ENCODE measurements at regions not wholly inside any gene's neighbourhood (a gene's known extent, or its start where the extent isn't known, plus 50 kb on each side); places are given as distances from the start of the nearest gene placed in this dataset.
"Not testable (repeated sequence)": the region's sequence is repeated elsewhere in the genome, so short reads cannot be mapped to it uniquely, and the experiment has no call there.

DNA sequence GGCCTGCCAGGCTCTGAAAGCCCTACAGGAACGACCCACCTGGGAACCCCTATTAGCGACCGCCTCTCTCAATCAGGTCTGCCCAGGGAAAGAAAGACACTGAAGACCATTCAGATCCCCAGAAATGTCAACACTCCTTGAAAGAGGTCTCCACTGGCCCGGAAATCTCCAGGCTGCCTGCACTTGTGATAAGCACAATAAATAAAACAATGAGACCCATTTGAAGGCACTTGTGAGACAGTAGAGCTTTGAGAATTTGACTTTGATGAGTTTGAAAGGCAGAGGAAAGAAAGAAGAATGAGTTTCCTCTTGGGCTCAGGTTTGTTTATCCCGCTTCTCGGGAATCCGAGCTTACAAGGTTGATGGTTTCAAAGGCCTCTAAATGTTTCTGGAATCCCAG lies 416.3 kb downstream of the BUD13 start:
- in situ Hi-C loops (cut with HindIII; ENCODE audit: low sequenced_read_pairs), result no loop called here

GRCh38 chr11:116355104-116355503 lies 417.7 kb downstream of the BUD13 start:
- in situ Hi-C loops (cut with HindIII; ENCODE audit: low sequenced_read_pairs), result no loop called here

GRCh38 chr11:116353589-116353988 lies 419.2 kb downstream of the BUD13 start:
- in situ Hi-C loops (cut with HindIII; ENCODE audit: low sequenced_read_pairs), result no loop called here

GRCh38 chr11:116352881-116353280 lies 419.9 kb downstream of the BUD13 start:
- in situ Hi-C loops (cut with HindIII; ENCODE audit: low sequenced_read_pairs), result no loop called here

- in situ Hi-C loops (cut with HindIII; ENCODE audit: low sequenced_read_pairs), result no loop called here
Observed at GRCh38 chr11:116348226-116348625, 424.6 kb downstream of the BUD13 start.

GRCh38 chr11:116345575-116345974 lies 427.2 kb downstream of the BUD13 start:
- in situ Hi-C loops (cut with HindIII; ENCODE audit: low sequenced_read_pairs), result no loop called here

- in situ Hi-C loops (cut with HindIII; ENCODE audit: low sequenced_read_pairs), result no loop called here
Observed at GRCh38 chr11:116344601-116345000, 428.2 kb downstream of the BUD13 start.

DNA sequence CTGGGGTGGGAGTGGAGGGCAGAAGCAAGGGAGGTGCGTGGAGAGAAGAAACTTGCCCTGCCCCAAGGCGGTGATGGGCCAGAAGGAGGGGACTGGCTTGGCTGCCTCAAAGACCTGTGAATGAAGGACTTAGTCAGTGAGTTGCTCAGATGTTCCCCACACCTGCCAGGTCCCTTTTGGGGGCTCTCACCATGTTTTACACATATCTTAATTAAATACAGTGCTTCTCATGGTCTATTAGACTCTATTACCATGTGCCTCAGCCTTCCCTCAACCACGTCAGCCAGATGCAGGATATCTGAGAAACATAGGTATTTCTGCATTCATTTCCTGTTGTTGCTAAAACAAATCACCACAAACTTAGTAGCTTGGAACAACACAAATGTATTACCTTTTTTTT lies 429.5 kb downstream of the BUD13 start:
- in situ Hi-C loops (cut with HindIII; ENCODE audit: low sequenced_read_pairs), result no loop called here

GRCh38 chr11:116342148-116342547 lies 430.6 kb downstream of the BUD13 start:
- in situ Hi-C loops (cut with HindIII; ENCODE audit: low sequenced_read_pairs), result no loop called here

- in situ Hi-C loops (cut with HindIII; ENCODE audit: low sequenced_read_pairs), result no loop called here
Observed at GRCh38 chr11:116339306-116340098, 433.3 kb downstream of the BUD13 start.

- in situ Hi-C loops (cut with HindIII; ENCODE audit: low sequenced_read_pairs), result not testable (repeated sequence)
Observed at GRCh38 chr11:116338500-116338899, 434.3 kb downstream of the BUD13 start.

- in situ Hi-C loops (cut with HindIII; ENCODE audit: low sequenced_read_pairs), result no loop called here
Observed at GRCh38 chr11:116336540-116336939, 436.2 kb downstream of the BUD13 start.

GRCh38 chr11:116335891-116336290 lies 436.9 kb downstream of the BUD13 start:
- in situ Hi-C loops (cut with HindIII; ENCODE audit: low sequenced_read_pairs), result no loop called here

- in situ Hi-C loops (cut with HindIII; ENCODE audit: low sequenced_read_pairs), result no loop called here
Observed at GRCh38 chr11:116335078-116335477, 437.7 kb downstream of the BUD13 start.

DNA sequence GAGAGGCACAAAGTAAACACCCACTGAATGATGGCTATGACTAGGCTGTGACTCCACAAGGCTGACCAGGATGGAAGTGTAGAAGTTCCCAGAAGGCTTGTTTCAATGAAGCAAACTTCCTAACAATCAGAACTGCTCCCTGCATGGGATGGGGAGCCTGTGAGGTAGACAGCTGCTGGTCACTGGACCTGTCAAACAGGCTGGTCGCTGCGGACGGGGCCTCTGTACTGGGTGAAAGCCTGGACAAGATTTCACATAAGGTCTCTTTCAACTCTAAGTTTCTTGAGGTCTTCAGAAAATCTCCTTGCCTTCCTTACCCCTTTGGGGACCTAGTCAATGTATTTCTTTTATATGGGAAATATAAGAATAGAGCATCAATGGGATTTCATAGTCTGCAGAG lies 438.2 kb downstream of the BUD13 start:
- in situ Hi-C loops (cut with HindIII; ENCODE audit: low sequenced_read_pairs), result no loop called here

DNA sequence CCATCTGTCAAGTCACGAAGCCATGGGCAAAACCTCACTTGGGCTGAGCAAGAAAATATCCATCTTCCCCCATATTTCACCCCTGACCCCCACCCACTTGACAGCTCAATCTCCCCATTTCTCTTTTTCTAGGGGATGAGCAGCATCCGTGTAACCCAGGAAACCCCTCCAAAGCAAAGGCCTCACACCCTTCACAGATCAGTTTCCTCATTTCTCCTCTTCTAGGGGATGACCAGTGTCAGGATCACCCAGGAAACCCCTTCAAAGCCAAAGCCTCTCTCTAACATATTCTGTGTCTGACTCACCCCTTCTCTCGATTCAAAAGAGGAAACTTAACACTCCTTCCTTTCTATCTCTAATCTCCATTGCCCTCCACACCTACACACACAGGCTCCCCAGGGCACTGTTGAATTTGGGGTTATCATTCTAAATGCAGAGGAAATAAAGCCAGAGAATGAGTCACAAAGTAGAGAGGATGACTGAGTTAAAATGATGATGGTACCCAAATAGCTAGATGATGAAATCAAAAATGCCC lies 439.7 kb downstream of the BUD13 start:
- in situ Hi-C loops (cut with HindIII; ENCODE audit: low sequenced_read_pairs), result no loop called here

- in situ Hi-C loops (cut with HindIII; ENCODE audit: low sequenced_read_pairs), result no loop called here
Observed at GRCh38 chr11:116332391-116332790, 440.4 kb downstream of the BUD13 start.

GRCh38 chr11:116331381-116331780 lies 441.4 kb downstream of the BUD13 start:
- in situ Hi-C loops (cut with HindIII; ENCODE audit: low sequenced_read_pairs), result no loop called here

DNA sequence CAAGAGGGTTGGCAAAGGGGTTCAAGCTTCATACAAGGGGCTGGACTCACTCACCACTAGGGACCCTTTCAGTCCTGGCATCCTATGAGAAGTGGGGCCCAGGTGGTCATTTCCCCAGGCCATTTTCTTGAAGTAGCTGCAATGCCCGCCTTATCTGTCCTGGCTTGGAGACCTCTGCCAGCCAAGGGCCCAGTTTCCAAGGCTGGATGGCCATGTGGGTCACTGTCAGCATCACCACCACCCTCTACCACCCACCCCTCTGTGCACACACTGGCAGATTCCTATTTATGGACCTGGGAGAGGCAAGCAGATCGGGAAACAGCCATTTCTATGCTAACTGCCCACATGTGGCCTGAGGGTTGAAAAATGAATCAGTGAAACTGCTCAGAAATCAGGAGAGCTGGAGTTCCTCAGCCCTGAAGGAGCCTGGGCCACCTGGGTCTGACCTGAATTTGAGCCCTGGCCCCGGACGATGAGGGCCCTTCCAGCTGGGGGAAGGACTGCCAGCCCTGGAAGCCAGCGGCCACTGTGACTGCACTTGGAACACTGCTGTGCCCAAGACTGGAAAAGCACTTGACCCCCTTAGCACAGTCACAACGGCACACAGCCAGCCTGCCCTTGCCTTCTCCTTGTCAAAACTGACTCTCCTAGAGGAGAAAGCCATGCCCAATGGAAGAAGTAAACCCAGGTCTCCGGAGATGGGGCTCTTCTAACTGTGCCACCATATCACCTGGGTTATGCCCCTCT lies 442.2 kb downstream of the BUD13 start:
- in situ Hi-C loops (cut with HindIII; ENCODE audit: low sequenced_read_pairs), result no loop called here

- in situ Hi-C loops (cut with HindIII; ENCODE audit: low sequenced_read_pairs), result no loop called here
Observed at GRCh38 chr11:116329354-116330090, 443.3 kb downstream of the BUD13 start.

GRCh38 chr11:116328851-116329250 lies 443.9 kb downstream of the BUD13 start:
- in situ Hi-C loops (cut with HindIII; ENCODE audit: low sequenced_read_pairs), result no loop called here

All from endothelial cell of hepatic sinusoid (primary cell).